HCT116 (cell line): ENCODE measurements at regions not wholly inside any gene's neighbourhood (a gene's known extent, or its start where the extent isn't known, plus 50 kb on each side); places are given as distances from the start of the nearest gene placed in this dataset.

ENCODE experiments used
- ATAC-seq: fragments of 200-7000 bp; cut with Tn5 transposase; 2 replicates; pipeline ENCODE4 v1.9.1; 2020; ENCODE audit warnings: mild to moderate bottlenecking, moderate library complexity
- BruUV-seq: library from RNA; stranded (reverse); fragments of 400-500 nt; replicated peaks from 2 replicates; lab custom pipeline; 2021; lab: Mats Ljungman, UMichigan
- CTCF ChIA-PET: fragments of 300-600 bp; sonication (Branson Sonifier 250); formaldehyde crosslinking; loops from one replicate; lab custom pipeline; 2021; ENCODE audit warnings: antibody characterized with exemption; lab: Charles Lee
- POLR2A ChIA-PET: fragments of 300-600, 350-600 bp; sonication (Branson Sonifier 250); formaldehyde crosslinking; loops from one replicate; lab custom pipeline; 2021; ENCODE audit warnings: antibody characterized with exemption; lab: Charles Lee
- RAD21 ChIA-PET, 2 experiments: fragments of 300-600 bp; sonication (Branson Sonifier 250); formaldehyde crosslinking; loops; one replicate each; lab custom pipeline; 2023; ENCODE audit warnings: low total read pairs in 2 of 2; ENCODE audit not compliant: uncharacterized antibody in 2 of 2, unreplicated experiment in 2 of 2, low non-redundant PET in 1 of 2; lab: Charles Lee
- DNase-seq: peaks from one replicate; pipeline ENCODE4 v3.0.0-alpha.2; 2010; ENCODE audit warnings: low read depth, low spot score
- H2AFZ ChIP-seq: fragments of 200-600 bp; shearing (Covaris generic), sonication (generic); 2 replicates; pipeline ENCODE4 v1.6.1; 2017; ENCODE audit warnings: low read depth, mixed run types, mixed read lengths, antibody characterized with exemption, low read length; ENCODE audit not compliant: poor library complexity, severe bottlenecking
- H3K27ac ChIP-seq: 2 replicates; pipeline ENCODE4 v1.5.1; 2012; ENCODE audit warnings: low read depth, low read length
- H3K27me3 ChIP-seq: fragments of 200-600 bp; sonication (generic); 2 replicates; pipeline ENCODE4 v1.6.1; 2016; ENCODE audit warnings: mixed run types, low read length, mixed read lengths; ENCODE audit not compliant: insufficient read depth
- H3K36me3 ChIP-seq, 2 experiments: fragments of 200-500 bp in 1 of 2; fragments of 200-600 bp in 1 of 2; sonication (Bioruptor generic) in 1 of 2; sonication (generic) in 1 of 2; 2 replicates each; pipeline versions ENCODE4 v1.5.1 to v1.6.1; 2014 to 2016; ENCODE audit warnings: low read length in 2 of 2, inconsistent platforms in 1 of 2, mixed read lengths in 1 of 2, mixed run types in 1 of 2; ENCODE audit not compliant: insufficient read depth in 2 of 2, control insufficient read depth in 1 of 2
- H3K4me1 ChIP-seq, 2 experiments: fragments of 200-600 bp in 1 of 2; sonication (generic) in 1 of 2; 2 replicates each; pipeline versions ENCODE4 v1.5.1 to v1.6.1; 2012 to 2017; ENCODE audit warnings: low read length in 2 of 2, inconsistent platforms in 1 of 2, mild to moderate bottlenecking in 1 of 2, mixed read lengths in 1 of 2, mixed run types in 1 of 2, moderate library complexity in 1 of 2; ENCODE audit not compliant: insufficient read depth in 2 of 2, control insufficient read depth in 1 of 2
- H3K4me2 ChIP-seq: fragments of 200-600 bp; sonication (generic); 2 replicates; pipeline ENCODE4 v1.6.1; 2017; ENCODE audit warnings: mixed run types, low read length, mixed read lengths
- H3K4me3 ChIP-seq, 2 experiments: fragments of 200-600 bp in 1 of 2; sonication (generic) in 1 of 2; replicated peaks in 1 of 2; 2 replicates each; pipeline ENCODE4 v1.5.1; 2011 to 2016; ENCODE audit warnings: low read length in 2 of 2, control low read depth in 1 of 2, low read depth in 1 of 2, mild to moderate bottlenecking in 1 of 2, mixed read lengths in 1 of 2, mixed run types in 1 of 2
- H3K79me2 ChIP-seq: fragments of 200-600 bp; sonication (generic); 2 replicates; pipeline ENCODE4 v1.6.1; 2017; ENCODE audit warnings: mild to moderate bottlenecking, mixed run types, low read length, moderate library complexity, mixed read lengths; ENCODE audit not compliant: insufficient read depth
- H3K9ac ChIP-seq: fragments of 200-600 bp; sonication (generic); 2 replicates; pipeline ENCODE4 v1.6.1; 2016; ENCODE audit warnings: low read length, mixed read lengths
- H3K9me2 ChIP-seq: fragments of 200-600 bp; sonication (generic), shearing (Covaris generic); 2 replicates; pipeline ENCODE4 v1.6.1; 2017; ENCODE audit warnings: mixed run types, mild to moderate bottlenecking, moderate library complexity; ENCODE audit not compliant: insufficient read depth
- H3K9me3 ChIP-seq, 2 experiments: fragments of 200-500 bp in 1 of 2; fragments of 200-600 bp in 1 of 2; sonication (Bioruptor generic) in 1 of 2; sonication (generic) in 1 of 2; 2 replicates each; pipeline ENCODE4 v1.6.1; 2014 to 2017; ENCODE audit warnings: low read length in 2 of 2, mixed read lengths in 2 of 2, inconsistent platforms in 1 of 2, low read depth in 1 of 2, mild to moderate bottlenecking in 1 of 2, mixed run types in 1 of 2, moderate library complexity in 1 of 2; ENCODE audit not compliant: control insufficient read depth in 1 of 2, insufficient read depth in 1 of 2
- H4K20me1 ChIP-seq: fragments of 200-600 bp; sonication (generic), shearing (Covaris generic); 2 replicates; pipeline ENCODE4 v1.6.1; 2017; ENCODE audit warnings: mixed run types, mild to moderate bottlenecking, moderate library complexity; ENCODE audit not compliant: insufficient read depth
- ATF3 ChIP-seq: IDR thresholded peaks from 2 replicates; pipeline ENCODE4 v1.6.1; 2012
- CBX3 ChIP-seq: IDR thresholded peaks from 2 replicates; pipeline ENCODE4 v1.6.1; 2012; ENCODE audit warnings: low read depth
- CEBPB ChIP-seq: IDR thresholded peaks from 2 replicates; pipeline ENCODE4 v1.6.1; 2012; ENCODE audit warnings: low read depth
- CTCF ChIP-seq, 3 experiments: fragments of 200-600 bp in 1 of 3; sonication (generic) in 1 of 3; IDR thresholded peaks in 2 of 3; conservative IDR thresholded peaks in 1 of 3; 2 replicates each; pipeline ENCODE4 v1.5.1; 2012 to 2017; ENCODE audit warnings: low read depth in 2 of 3, low read length in 2 of 3, antibody characterized with exemption in 1 of 3, borderline replicate concordance in 1 of 3, control low read depth in 1 of 3, mild to moderate bottlenecking in 1 of 3, mixed read lengths in 1 of 3, mixed run types in 1 of 3, moderate library complexity in 1 of 3; ENCODE audit not compliant: insufficient read depth in 1 of 3
- EGR1 ChIP-seq: IDR thresholded peaks from 2 replicates; pipeline ENCODE4 v1.6.1; 2012; ENCODE audit warnings: low read depth
- ELF1 ChIP-seq: IDR thresholded peaks from 2 replicates; pipeline ENCODE4 v1.6.1; 2012; ENCODE audit warnings: low read depth, borderline replicate concordance
- EZH2 ChIP-seq: fragments of 200-600 bp; sonication (generic); IDR thresholded peaks from 2 replicates; pipeline ENCODE4 v1.6.1; 2017; ENCODE audit warnings: antibody characterized with exemption, mixed run types
- JUND ChIP-seq: IDR thresholded peaks from 2 replicates; pipeline ENCODE4 v1.6.1; 2012
- SIN3A ChIP-seq: IDR thresholded peaks from 2 replicates; pipeline ENCODE4 v1.6.1; 2012; ENCODE audit warnings: low read depth
- SP1 ChIP-seq: IDR thresholded peaks from 2 replicates; pipeline ENCODE4 v1.6.1; 2012; ENCODE audit warnings: low read depth
- SRF ChIP-seq: IDR thresholded peaks from 2 replicates; pipeline ENCODE4 v1.6.1; 2012; ENCODE audit warnings: low read depth
- TCF7L2 ChIP-seq: IDR thresholded peaks from 2 replicates; pipeline ENCODE4 v1.7.0; 2011; ENCODE audit warnings: borderline replicate concordance, inconsistent platforms; ENCODE audit not compliant: insufficient read depth, insufficient read length; ENCODE audit errors: extremely low read depth
- YY1 ChIP-seq: IDR thresholded peaks from 2 replicates; pipeline ENCODE4 v1.6.1; 2011; ENCODE audit warnings: low read length, low read depth, moderate library complexity, mild to moderate bottlenecking; ENCODE audit not compliant: insufficient replicate concordance; ENCODE audit errors: extremely low read depth
- ZBTB33 ChIP-seq: IDR thresholded peaks from 2 replicates; pipeline ENCODE4 v1.6.1; 2011; ENCODE audit warnings: mild to moderate bottlenecking, low read length, moderate library complexity; ENCODE audit not compliant: insufficient replicate concordance; ENCODE audit errors: extremely low read depth
- ZFX ChIP-seq: fragments of 450-650 bp; IDR thresholded peaks from 2 replicates; pipeline ENCODE4 v1.6.1; 2017
- ZNF274 ChIP-seq: fragments of 200-500 bp; sonication (Bioruptor generic); IDR thresholded peaks from 2 replicates; pipeline ENCODE4 v1.6.1; 2014; ENCODE audit warnings: mild to moderate bottlenecking, low read depth, low read length, inconsistent platforms
- intact Hi-C: fragments of 100-400 bp; cut with micrococcal nuclease; formaldehyde crosslinking; loops from 2 replicates; pipeline ENCODE4 v1.10.0; 2022

- Histone ChIP-seq H4K20me1 (no peaks in the 10 kb centered on the region), H3K9ac (no peak overlapping the region), H2AFZ (no peak overlapping the region), H3K9me2 (no peaks in the 10 kb centered on the region), H3K4me2 (no peak overlapping the region), H3K4me1 (peaks cover 0 to 15% of the 10 kb centered on the region in 2 experiments), H3K9me3 (peaks cover 0 to 6% of the 10 kb centered on the region in 2 experiments; a peak in 1 of 4 replicates), H3K79me2 (no peaks in the 10 kb centered on the region), H3K4me3 (no peak overlapping the region), H3K36me3 (no peaks in the 10 kb centered on the region), H3K27ac (no peak overlapping the region), H3K27me3 (no peaks in the 10 kb centered on the region)
- BruUV-seq: no TSS peak
- POLR2A ChIA-PET: no interaction called here
- RAD21 ChIA-PET: no interaction called here
- ATAC-seq (no peak), DNase-seq (no peak)
- CTCF ChIA-PET: no interaction called here
- intact Hi-C loops: no loop called here
- TF ChIP-seq CTCF (IDR thresholded peaks at IDR 0.05 in 2 of 3, conservative IDR thresholded peaks at IDR 0.05 in 1 of 3; ENCODE audit: borderline replicate concordance in 1 of 3, insufficient read depth in 1 of 3, low read depth in 2 of 3, low read length in 2 of 3): no peak
- TF ChIP-seq YY1: no peak
- no peak for TF ChIP-seq CBX3
- no peak for TF ChIP-seq SIN3A
- no peak for TF ChIP-seq ATF3
- TF ChIP-seq ELF1: no peak
- TF ChIP-seq CEBPB: no peak
- no peak for TF ChIP-seq ZFX
- TF ChIP-seq SRF: no peak
- no peak for TF ChIP-seq ZNF274
- no peak for TF ChIP-seq SP1
- no peak for TF ChIP-seq EZH2
- no peak for TF ChIP-seq JUND
- TF ChIP-seq EGR1: no peak
- no peak for TF ChIP-seq ZBTB33
- TF ChIP-seq TCF7L2: no peak
These were observed 204.7 kb upstream of the SULF2 start for GRCh38 chr20:47989957-47990356.
